Heart right ventricle (tissue), 16 donors: ENCODE measurements at regions not wholly inside any gene's neighbourhood (a gene's known extent, or its start where the extent isn't known, plus 50 kb on each side); places are given as distances from the start of the nearest gene placed in this dataset.

Experiments
- ATAC-seq, 8 donors: fragments of 200-7000 bp; cut with Tn5 transposase; one replicate each; pipeline ENCODE4 v1.9.1; 2020; ENCODE audit warnings: mild to moderate bottlenecking in 8 of 8, moderate library complexity in 8 of 8, moderate number of reproducible peaks in 1 of 8
- DNase-seq, 2 donors: peaks; one replicate each; pipeline ENCODE4 v3.0.0-alpha.2; 2020
- H3K27ac ChIP-seq, 10 donors: fragments of 200-600 bp; sonication (generic) in 2 of 10; one replicate each; pipeline versions ENCODE4 v1.5.0 to v1.8.0; 2020 to 2022; ENCODE audit warnings: mild to moderate bottlenecking in 3 of 10
- H3K27me3 ChIP-seq, 7 donors: fragments of 200-600 bp; one replicate each; pipeline ENCODE4 v1.8.0; 2021 to 2022; ENCODE audit warnings: mild to moderate bottlenecking in 2 of 7
- H3K36me3 ChIP-seq, 9 donors: fragments of 200-600 bp; sonication (generic) in 1 of 9; one replicate each; pipeline versions ENCODE4 v1.5.0 to v1.8.0; 2020 to 2022; ENCODE audit warnings: mild to moderate bottlenecking in 2 of 9
- H3K4me1 ChIP-seq, 9 donors: fragments of 200-600 bp; sonication (generic) in 1 of 9; one replicate each; pipeline versions ENCODE4 v1.5.0 to v1.8.0; 2020 to 2022; ENCODE audit warnings: mild to moderate bottlenecking in 4 of 9
- H3K4me3 ChIP-seq, 10 donors: fragments of 200-600 bp; sonication (generic) in 2 of 10; one replicate each; pipeline versions ENCODE4 v1.5.0 to v1.8.0; 2020 to 2022; ENCODE audit warnings: mild to moderate bottlenecking in 7 of 10, moderate library complexity in 2 of 10
- H3K9me3 ChIP-seq, 11 donors: fragments of 200-600 bp in 10 of 11; sonication (generic) in 2 of 11; one replicate each; pipeline versions ENCODE4 v1.5.0 to v1.8.0; 2013 to 2022; ENCODE audit warnings: mild to moderate bottlenecking in 2 of 11, control low read depth in 1 of 11, moderate library complexity in 1 of 11
- WGBS, 2 donors: extraction: QIAGEN DNeasy Blood & Tissue Kit; methylation state at CpG; one replicate each; pipeline ENCODE4 v1.1.7; 2013; ENCODE audit warnings: inconsistent platforms in 1 of 2; 5-methylcytosine and 5-hydroxymethylcytosine counted together
- intact Hi-C, 10 donors: fragments of 100-400 bp; cut with DNase I; formaldehyde crosslinking; loops; one replicate each; pipeline versions ENCODE4 v1.11.1 to v1.14.2; 2022
- TF ChIP-seq, protein P1 (sequence below), 9 donors: fragments of 200-600 bp; sonication (generic) in 2 of 9; IDR thresholded peaks; one replicate each; pipeline versions ENCODE4 v1.5.0 to v1.8.0; 2021 to 2022; ENCODE audit warnings: antibody characterized with exemption in 9 of 9, mild to moderate bottlenecking in 5 of 9, moderate library complexity in 1 of 9
- donor health status: Arrhythmogenic right ventricular cardiomyopathy.
- donor health status: ischemic (EF 13 %, LVEDD 7.1; RV severe dilation, severe dysfunction).
- donor health status: healthy with polysubstance abuse.
- donor health status: DM: no; HTN: yes; CAD: no.
- donor health status: DM: no; HTN: no; CAD: no.
- donor health status: ischemic (EF 25% LVEDD 6.9; RV normal size, moderate dysfunction).
- donor health status: ischemic (EF 25% LVEDD 5.7; RV mildly dilated, moderate dysfunction).
- donor health status: healthy.
- donor health status: DM: yes; HTN: yes; CAD: no.
- donor health status: Ischemic cardiomyopathy.
- donor health status: ischemic (EF 35%, LVEDD 5.7; RV mildly dilated, moderate dysfunction).
- donor health status: nonischemic (EF 11% LVEDD 7.7; RV severe dilation, severe dysfunction).
- donor health status: DM: yes; HTN: yes; CAD: no.
- donor health status: PGD.
- donor health status: ischemic (EF 29% LVEDD 5.4; RV normal size, mild dysfunction).
- donor health status: nonischemic (EF 23%, LVEDD 6.1; RV moderate dilation, normal function).

DNA sequence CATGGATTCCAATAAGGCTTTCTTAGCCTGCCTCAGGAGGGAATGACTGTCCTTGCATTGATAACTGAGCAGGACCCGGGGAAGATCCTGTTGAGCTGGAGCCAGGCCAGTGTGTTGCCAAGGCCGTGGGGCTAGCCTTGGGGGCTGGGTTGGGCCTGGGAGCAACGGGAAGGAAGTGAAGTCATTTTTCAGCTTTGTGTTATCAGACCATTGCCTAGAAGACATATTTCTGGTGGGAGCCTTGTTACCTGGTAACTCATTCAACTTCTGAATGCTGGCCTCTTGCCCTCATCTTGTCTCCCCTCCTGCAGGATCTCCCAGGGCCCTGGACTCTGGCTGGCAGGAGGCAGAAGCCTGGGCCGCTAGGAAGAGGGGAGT is 92.7 kb upstream of the MGAT5 start:
- H3K9me3 ChIP-seq: no peaks in the 10 kb centered on the region
- peak; percentile 51 to 54 for DNase-seq
- no peak overlapping the region for H3K4me3 ChIP-seq
- 21 to 28% methylated on average over 4 of the region's 4 CpGs for WGBS, 2 donors
- ATAC-seq: peak; percentile 47 to 79 (median 62)
- peaks cover 0 to 3% (median 0%) of the 10 kb centered on the region in 9 donors for H3K36me3 ChIP-seq
- H3K4me1 ChIP-seq: peaks cover 18 to 88% (median 77%) of the 10 kb centered on the region in 9 donors
- TF ChIP-seq, protein P1, sequence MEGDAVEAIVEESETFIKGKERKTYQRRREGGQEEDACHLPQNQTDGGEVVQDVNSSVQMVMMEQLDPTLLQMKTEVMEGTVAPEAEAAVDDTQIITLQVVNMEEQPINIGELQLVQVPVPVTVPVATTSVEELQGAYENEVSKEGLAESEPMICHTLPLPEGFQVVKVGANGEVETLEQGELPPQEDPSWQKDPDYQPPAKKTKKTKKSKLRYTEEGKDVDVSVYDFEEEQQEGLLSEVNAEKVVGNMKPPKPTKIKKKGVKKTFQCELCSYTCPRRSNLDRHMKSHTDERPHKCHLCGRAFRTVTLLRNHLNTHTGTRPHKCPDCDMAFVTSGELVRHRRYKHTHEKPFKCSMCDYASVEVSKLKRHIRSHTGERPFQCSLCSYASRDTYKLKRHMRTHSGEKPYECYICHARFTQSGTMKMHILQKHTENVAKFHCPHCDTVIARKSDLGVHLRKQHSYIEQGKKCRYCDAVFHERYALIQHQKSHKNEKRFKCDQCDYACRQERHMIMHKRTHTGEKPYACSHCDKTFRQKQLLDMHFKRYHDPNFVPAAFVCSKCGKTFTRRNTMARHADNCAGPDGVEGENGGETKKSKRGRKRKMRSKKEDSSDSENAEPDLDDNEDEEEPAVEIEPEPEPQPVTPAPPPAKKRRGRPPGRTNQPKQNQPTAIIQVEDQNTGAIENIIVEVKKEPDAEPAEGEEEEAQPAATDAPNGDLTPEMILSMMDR (IDR thresholded peaks at IDR 0.05): no peak
- H3K27me3 ChIP-seq: no peaks in the 10 kb centered on the region
- intact Hi-C loops: loop anchor here in 1 of 10 donors (2.0 kb wide), 1 partner anchor 14 kb away; no protein-coding TSS in a partner anchor
- peak overlapping the region in 6 of 10 donors; percentile 12 to 65 (median 35) for H3K27ac ChIP-seq

DNA sequence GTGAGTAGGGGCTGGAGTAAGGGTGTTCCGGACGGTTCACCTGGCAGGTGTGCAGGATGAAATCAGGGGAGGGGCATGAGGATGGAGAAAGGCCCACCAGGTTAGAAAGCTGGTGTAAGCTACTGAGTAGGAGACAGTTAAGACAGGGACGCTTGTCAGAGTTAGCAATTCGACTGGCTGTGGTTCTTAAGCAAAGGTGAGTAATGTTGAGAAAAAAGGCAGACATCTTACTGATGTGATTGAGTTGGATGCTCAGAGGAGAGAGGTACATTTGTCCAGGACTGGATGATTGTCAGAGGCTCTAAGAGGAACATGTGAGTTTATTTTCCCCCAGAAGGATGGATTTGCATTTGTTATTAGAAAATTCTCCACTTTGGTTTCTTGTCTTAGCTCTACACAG is 90.5 kb upstream of the MGAT5 start:
- WGBS, 2 donors: 90 to 94% methylated on average over 4 of the region's 4 CpGs
- DNase-seq (no peak), ATAC-seq (no peak)
- intact Hi-C loops: no loop called here
- Histone ChIP-seq H3K27ac (no peak overlapping the region), H3K4me3 (no peak overlapping the region), H3K4me1 (peaks cover 18 to 90% (median 63%) of the 10 kb centered on the region in 9 donors), H3K27me3 (no peaks in the 10 kb centered on the region), H3K9me3 (no peaks in the 10 kb centered on the region), H3K36me3 (no peaks in the 10 kb centered on the region)
- TF ChIP-seq, protein P1 (IDR thresholded peaks at IDR 0.05): no peak

DNA sequence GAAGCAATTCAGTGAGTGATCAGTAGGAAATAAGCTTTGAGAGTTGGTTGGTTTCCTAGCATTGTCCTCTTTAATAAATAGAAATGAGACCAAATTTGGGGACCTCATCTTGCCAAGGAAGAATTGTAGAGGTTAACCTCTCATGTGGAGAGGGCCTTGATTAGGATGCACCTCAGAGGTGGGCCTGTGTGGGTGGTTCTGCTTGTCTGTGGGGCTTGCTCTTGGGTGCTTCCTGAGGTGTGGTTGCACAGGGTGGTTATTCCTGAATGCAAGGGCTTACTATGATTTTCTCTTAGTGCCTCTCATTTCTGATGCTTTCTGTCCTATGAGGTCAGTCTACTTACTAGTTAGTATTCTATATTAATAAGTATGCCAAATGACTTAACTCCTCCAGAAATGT is 89.6 kb upstream of the MGAT5 start:
- H3K4me3 ChIP-seq: no peak overlapping the region
- ATAC-seq (no peak), DNase-seq (no peak)
- TF ChIP-seq, protein P1 (IDR thresholded peaks at IDR 0.05): no peak
- peaks cover 18 to 84% (median 57%) of the 10 kb centered on the region in 9 donors for H3K4me1 ChIP-seq
- intact Hi-C loops: no loop called here
- no peaks in the 10 kb centered on the region for H3K36me3 ChIP-seq
- H3K27me3 ChIP-seq: no peaks in the 10 kb centered on the region
- H3K27ac ChIP-seq: no peak overlapping the region
- H3K9me3 ChIP-seq: no peaks in the 10 kb centered on the region

DNA sequence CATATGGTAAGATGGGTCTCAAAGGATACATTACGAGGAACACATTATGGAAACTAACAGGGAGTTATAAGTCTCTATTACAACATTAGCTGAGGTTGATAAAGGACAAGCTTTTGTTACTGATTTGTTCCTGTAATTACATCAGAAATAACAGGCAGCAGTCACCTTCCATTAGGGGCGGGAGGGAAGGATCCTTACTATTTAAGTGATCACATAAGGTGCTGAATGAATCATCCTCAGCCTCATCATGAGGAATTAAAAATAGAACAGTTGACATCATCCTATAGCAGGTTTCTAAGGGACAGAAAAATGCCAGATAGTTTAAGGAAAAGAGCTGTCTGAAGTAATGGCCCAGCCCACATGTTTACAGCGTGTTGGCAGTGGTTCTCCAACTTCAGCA is 86.9 kb upstream of the MGAT5 start:
- ATAC-seq (no peak), DNase-seq (no peak)
- H3K9me3 ChIP-seq: no peaks in the 10 kb centered on the region
- TF ChIP-seq, protein P1 (IDR thresholded peaks at IDR 0.05): no peak
- peaks cover 5 to 80% (median 53%) of the 10 kb centered on the region in 9 donors for H3K4me1 ChIP-seq
- H3K27me3 ChIP-seq: no peaks in the 10 kb centered on the region
- 93 to 98% methylated on average over 3 of the region's 3 CpGs for WGBS, 2 donors
- H3K36me3 ChIP-seq: no peaks in the 10 kb centered on the region
- H3K27ac ChIP-seq: no peak overlapping the region
- intact Hi-C loops: no loop called here
- H3K4me3 ChIP-seq: no peak overlapping the region
